GM12891 (cell line): ENCODE measurements at regions not wholly inside any gene's neighbourhood (a gene's known extent, or its start where the extent isn't known, plus 50 kb on each side); places are given as distances from the start of the nearest gene placed in this dataset.

Experiments
- POLR2A ChIP-seq: IDR thresholded peaks from 2 replicates; pipeline ENCODE4 v1.6.1; 2011; ENCODE audit warnings: low read depth, low read length, control low read depth
- POLR2AphosphoS5 ChIP-seq: IDR thresholded peaks from 2 replicates; pipeline ENCODE4 v1.6.1; 2011; ENCODE audit warnings: low read depth, low read length, control low read depth
- TAF1 ChIP-seq: IDR thresholded peaks from 2 replicates; pipeline ENCODE4 v1.6.1; 2011; ENCODE audit warnings: low read depth, low read length, control low read depth

DNA sequence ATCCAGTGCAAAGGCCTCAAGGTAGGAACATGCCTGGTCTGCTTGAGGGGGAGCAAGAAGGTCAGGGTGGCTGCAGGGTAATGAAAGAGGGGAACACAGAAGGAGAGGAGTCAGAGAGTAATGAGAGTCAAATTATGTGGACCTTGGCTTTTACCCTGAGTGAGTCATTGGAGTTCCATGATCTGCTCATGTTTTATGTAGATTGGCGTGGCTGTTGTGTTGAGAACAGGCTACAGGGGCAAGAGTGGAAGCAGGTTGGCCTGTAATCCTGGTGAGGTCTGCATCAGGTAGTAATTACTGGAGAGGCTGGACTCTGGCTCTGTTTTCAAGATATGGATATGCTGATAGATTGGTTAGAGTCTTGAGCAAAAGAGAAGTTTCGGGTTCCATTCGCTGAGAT, 177.7 kb upstream of the NR3C1 start:
- TF ChIP-seq POLR2A (no peak), POLR2AphosphoS5 (no peak), TAF1 (no peak)
